Endothelial cell of umbilical vein (primary cell): ENCODE measurements at regions not wholly inside any gene's neighbourhood (a gene's known extent, or its start where the extent isn't known, plus 50 kb on each side); places are given as distances from the start of the nearest gene placed in this dataset.

Experiments
- FOS ChIP-seq: IDR thresholded peaks from 2 replicates; pipeline ENCODE4 v1.6.1; 2011; ENCODE audit warnings: mild to moderate bottlenecking, low read length, moderate library complexity, borderline replicate concordance; ENCODE audit not compliant: insufficient read depth
- GATA2 ChIP-seq: IDR thresholded peaks from 2 replicates; pipeline ENCODE4 v1.7.0; 2011; ENCODE audit warnings: low read depth, mild to moderate bottlenecking, moderate library complexity, mixed read lengths, low read length; ENCODE audit not compliant: insufficient read length, insufficient read depth
- MYC ChIP-seq: IDR thresholded peaks from one replicate; pipeline ENCODE4 v1.6.1; 2011; ENCODE audit warnings: mild to moderate bottlenecking, low read depth, low read length
- POLR2A ChIP-seq: IDR thresholded peaks from 2 replicates; pipeline ENCODE4 v1.6.1; 2012; ENCODE audit warnings: low read depth, mild to moderate bottlenecking, control low read depth, low read length
- POLR2AphosphoS5 ChIP-seq: IDR thresholded peaks from 2 replicates; pipeline ENCODE4 v1.6.1; 2012; ENCODE audit warnings: low read depth, mild to moderate bottlenecking, control low read depth, low read length, moderate library complexity; ENCODE audit not compliant: insufficient read depth
- TF ChIP-seq, protein P1 (sequence below), 2 donors: IDR thresholded peaks; 1 replicate in 1 of 2; 2 replicates in 1 of 2; pipeline ENCODE4 v1.5.1; 2011; ENCODE audit warnings: low read length in 2 of 2, mild to moderate bottlenecking in 2 of 2, moderate library complexity in 2 of 2, control low read depth in 1 of 2, inconsistent platforms in 1 of 2, low read depth in 1 of 2; ENCODE audit not compliant: insufficient read depth in 1 of 2; ENCODE audit errors: extremely low read depth in 1 of 2
- TF ChIP-seq, protein P2 (sequence below): IDR thresholded peaks from 2 replicates; pipeline ENCODE4 v1.6.1; 2011; ENCODE audit not compliant: insufficient read depth, insufficient read length

DNA sequence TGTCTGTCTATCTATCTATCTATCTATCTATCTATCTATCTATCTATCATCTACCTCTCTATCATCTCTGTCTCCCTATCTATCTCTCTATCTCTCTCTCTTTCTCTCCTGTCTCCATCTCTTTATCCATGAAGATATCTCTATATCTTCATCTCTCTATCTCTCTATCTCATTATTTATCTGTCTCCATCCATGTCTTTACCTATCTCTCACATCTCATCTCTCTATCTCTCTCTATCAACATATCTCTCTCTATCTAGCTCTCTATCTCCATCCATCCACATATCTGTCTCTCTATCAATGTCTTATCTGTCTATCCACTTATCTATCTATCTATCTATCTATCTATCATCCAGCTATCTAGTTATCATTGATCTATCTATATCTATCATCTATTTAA, 292.1 kb upstream of the IRX2 start:
- TF ChIP-seq, protein P1, sequence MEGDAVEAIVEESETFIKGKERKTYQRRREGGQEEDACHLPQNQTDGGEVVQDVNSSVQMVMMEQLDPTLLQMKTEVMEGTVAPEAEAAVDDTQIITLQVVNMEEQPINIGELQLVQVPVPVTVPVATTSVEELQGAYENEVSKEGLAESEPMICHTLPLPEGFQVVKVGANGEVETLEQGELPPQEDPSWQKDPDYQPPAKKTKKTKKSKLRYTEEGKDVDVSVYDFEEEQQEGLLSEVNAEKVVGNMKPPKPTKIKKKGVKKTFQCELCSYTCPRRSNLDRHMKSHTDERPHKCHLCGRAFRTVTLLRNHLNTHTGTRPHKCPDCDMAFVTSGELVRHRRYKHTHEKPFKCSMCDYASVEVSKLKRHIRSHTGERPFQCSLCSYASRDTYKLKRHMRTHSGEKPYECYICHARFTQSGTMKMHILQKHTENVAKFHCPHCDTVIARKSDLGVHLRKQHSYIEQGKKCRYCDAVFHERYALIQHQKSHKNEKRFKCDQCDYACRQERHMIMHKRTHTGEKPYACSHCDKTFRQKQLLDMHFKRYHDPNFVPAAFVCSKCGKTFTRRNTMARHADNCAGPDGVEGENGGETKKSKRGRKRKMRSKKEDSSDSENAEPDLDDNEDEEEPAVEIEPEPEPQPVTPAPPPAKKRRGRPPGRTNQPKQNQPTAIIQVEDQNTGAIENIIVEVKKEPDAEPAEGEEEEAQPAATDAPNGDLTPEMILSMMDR (IDR thresholded peaks at IDR 0.05; ENCODE audit: extremely low read depth in 1 of 2, insufficient read depth in 1 of 2, low read depth in 1 of 2, low read length in 2 of 2) = no peak
- TF ChIP-seq POLR2AphosphoS5 (no peak), MYC (no peak), FOS (no peak), POLR2A (no peak), GATA2 (no peak)
- TF ChIP-seq, protein P2, sequence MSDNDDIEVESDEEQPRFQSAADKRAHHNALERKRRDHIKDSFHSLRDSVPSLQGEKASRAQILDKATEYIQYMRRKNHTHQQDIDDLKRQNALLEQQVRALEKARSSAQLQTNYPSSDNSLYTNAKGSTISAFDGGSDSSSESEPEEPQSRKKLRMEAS = no peak
